ENCODE measurements at regions not wholly inside any gene's neighbourhood (a gene's known extent, or its start where the extent isn't known, plus 50 kb on each side); places are given as distances from the start of the nearest gene placed in this dataset.

GRCh38 chr1:90476994-90477393 lies 240.1 kb downstream of the BARHL2 start:
- TF ChIP-seq CTCF (IDR thresholded peaks at IDR 0.05) (no peak), POLR2A (IDR thresholded peaks at IDR 0.05) (no peak)
